ENCODE measurements at regions not wholly inside any gene's neighbourhood (a gene's known extent, or its start where the extent isn't known, plus 50 kb on each side); places are given as distances from the start of the nearest gene placed in this dataset.

DNA sequence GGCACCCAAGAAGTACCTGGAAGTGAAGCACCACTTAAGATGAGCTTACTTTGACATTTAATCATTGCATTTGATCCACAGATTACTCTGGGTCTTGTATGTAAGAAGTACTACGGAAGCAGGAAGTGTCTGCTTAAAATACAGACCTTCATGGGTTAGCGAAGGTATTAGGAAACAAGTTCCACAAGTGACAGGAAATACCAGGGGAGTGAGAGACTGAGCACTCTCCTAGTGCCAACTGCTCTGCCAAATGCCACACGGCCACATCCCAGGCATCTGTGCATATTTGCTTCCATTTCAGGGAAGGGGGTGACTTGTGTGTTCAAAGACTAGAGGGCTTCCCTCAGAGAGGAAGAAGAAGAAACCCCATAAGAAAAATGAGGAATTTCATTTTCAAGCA lies 57.2 kb upstream of the ANK3 start:
- TF ChIP-seq, protein P1, sequence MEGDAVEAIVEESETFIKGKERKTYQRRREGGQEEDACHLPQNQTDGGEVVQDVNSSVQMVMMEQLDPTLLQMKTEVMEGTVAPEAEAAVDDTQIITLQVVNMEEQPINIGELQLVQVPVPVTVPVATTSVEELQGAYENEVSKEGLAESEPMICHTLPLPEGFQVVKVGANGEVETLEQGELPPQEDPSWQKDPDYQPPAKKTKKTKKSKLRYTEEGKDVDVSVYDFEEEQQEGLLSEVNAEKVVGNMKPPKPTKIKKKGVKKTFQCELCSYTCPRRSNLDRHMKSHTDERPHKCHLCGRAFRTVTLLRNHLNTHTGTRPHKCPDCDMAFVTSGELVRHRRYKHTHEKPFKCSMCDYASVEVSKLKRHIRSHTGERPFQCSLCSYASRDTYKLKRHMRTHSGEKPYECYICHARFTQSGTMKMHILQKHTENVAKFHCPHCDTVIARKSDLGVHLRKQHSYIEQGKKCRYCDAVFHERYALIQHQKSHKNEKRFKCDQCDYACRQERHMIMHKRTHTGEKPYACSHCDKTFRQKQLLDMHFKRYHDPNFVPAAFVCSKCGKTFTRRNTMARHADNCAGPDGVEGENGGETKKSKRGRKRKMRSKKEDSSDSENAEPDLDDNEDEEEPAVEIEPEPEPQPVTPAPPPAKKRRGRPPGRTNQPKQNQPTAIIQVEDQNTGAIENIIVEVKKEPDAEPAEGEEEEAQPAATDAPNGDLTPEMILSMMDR (IDR thresholded peaks at IDR 0.05; ENCODE audit: low read depth, low read length, missing input control), result no peak
- TF ChIP-seq JUND (IDR thresholded peaks at IDR 0.05) (no peak), GABPA (IDR thresholded peaks at IDR 0.05 in 1 of 2, conservative IDR thresholded peaks at IDR 0.05 in 1 of 2) (no peak), TAF1 (conservative IDR thresholded peaks at IDR 0.05) (no peak)
- TF ChIP-seq, protein P2, sequence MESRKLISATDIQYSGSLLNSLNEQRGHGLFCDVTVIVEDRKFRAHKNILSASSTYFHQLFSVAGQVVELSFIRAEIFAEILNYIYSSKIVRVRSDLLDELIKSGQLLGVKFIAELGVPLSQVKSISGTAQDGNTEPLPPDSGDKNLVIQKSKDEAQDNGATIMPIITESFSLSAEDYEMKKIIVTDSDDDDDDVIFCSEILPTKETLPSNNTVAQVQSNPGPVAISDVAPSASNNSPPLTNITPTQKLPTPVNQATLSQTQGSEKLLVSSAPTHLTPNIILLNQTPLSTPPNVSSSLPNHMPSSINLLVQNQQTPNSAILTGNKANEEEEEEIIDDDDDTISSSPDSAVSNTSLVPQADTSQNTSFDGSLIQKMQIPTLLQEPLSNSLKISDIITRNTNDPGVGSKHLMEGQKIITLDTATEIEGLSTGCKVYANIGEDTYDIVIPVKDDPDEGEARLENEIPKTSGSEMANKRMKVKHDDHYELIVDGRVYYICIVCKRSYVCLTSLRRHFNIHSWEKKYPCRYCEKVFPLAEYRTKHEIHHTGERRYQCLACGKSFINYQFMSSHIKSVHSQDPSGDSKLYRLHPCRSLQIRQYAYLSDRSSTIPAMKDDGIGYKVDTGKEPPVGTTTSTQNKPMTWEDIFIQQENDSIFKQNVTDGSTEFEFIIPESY (IDR thresholded peaks at IDR 0.05), result no peak
- TF ChIP-seq, protein P3, sequence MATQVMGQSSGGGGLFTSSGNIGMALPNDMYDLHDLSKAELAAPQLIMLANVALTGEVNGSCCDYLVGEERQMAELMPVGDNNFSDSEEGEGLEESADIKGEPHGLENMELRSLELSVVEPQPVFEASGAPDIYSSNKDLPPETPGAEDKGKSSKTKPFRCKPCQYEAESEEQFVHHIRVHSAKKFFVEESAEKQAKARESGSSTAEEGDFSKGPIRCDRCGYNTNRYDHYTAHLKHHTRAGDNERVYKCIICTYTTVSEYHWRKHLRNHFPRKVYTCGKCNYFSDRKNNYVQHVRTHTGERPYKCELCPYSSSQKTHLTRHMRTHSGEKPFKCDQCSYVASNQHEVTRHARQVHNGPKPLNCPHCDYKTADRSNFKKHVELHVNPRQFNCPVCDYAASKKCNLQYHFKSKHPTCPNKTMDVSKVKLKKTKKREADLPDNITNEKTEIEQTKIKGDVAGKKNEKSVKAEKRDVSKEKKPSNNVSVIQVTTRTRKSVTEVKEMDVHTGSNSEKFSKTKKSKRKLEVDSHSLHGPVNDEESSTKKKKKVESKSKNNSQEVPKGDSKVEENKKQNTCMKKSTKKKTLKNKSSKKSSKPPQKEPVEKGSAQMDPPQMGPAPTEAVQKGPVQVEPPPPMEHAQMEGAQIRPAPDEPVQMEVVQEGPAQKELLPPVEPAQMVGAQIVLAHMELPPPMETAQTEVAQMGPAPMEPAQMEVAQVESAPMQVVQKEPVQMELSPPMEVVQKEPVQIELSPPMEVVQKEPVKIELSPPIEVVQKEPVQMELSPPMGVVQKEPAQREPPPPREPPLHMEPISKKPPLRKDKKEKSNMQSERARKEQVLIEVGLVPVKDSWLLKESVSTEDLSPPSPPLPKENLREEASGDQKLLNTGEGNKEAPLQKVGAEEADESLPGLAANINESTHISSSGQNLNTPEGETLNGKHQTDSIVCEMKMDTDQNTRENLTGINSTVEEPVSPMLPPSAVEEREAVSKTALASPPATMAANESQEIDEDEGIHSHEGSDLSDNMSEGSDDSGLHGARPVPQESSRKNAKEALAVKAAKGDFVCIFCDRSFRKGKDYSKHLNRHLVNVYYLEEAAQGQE (IDR thresholded peaks at IDR 0.05), result no peak

Data from liver (tissue), 3 donors.